Hepatocyte (in vitro differentiated cells): ENCODE measurements at regions not wholly inside any gene's neighbourhood (a gene's known extent, or its start where the extent isn't known, plus 50 kb on each side); places are given as distances from the start of the nearest gene placed in this dataset.

Source experiments
- DNase-seq: peaks from one replicate; pipeline ENCODE4 v3.0.0-alpha.2; 2016; ENCODE audit warnings: low spot score
- H2AFZ ChIP-seq: fragments of 200-600 bp; sonication (generic); 2 replicates; pipeline ENCODE4 v1.6.0; 2016; ENCODE audit warnings: antibody characterized with exemption, mild to moderate bottlenecking
- H3K27ac ChIP-seq: fragments of 200-600 bp; sonication (generic); 2 replicates; pipeline ENCODE4 v1.5.1; 2016; ENCODE audit warnings: mild to moderate bottlenecking
- H3K27me3 ChIP-seq: fragments of 200-600 bp; sonication (generic); 2 replicates; pipeline ENCODE4 v1.6.1; 2016
- H3K36me3 ChIP-seq: fragments of 200-600 bp; sonication (generic); replicated peaks from 2 replicates; pipeline ENCODE4 v1.5.1; 2016; ENCODE audit warnings: low read depth; ENCODE audit not compliant: insufficient read depth
- H3K4me1 ChIP-seq: fragments of 200-600 bp; sonication (generic); 2 replicates; pipeline ENCODE4 v1.5.1; 2016; ENCODE audit warnings: mild to moderate bottlenecking, moderate library complexity; ENCODE audit not compliant: insufficient read depth
- H3K4me2 ChIP-seq: fragments of 200-600 bp; sonication (generic); 2 replicates; pipeline ENCODE4 v1.6.0; 2016
- H3K4me3 ChIP-seq: fragments of 200-600 bp; sonication (generic); 2 replicates; pipeline ENCODE4 v1.5.1; 2016; ENCODE audit warnings: mild to moderate bottlenecking
- H3K79me2 ChIP-seq: fragments of 200-600 bp; sonication (generic); 2 replicates; pipeline ENCODE4 v1.6.0; 2017; ENCODE audit warnings: mild to moderate bottlenecking
- H3K9me2 ChIP-seq: fragments of 200-600 bp; sonication (generic); replicated peaks from 2 replicates; pipeline ENCODE4 v1.6.0; 2017; ENCODE audit warnings: mild to moderate bottlenecking; ENCODE audit not compliant: insufficient read depth
- H3K9me3 ChIP-seq: fragments of 200-600 bp; sonication (generic); 2 replicates; pipeline ENCODE4 v1.5.1; 2016; ENCODE audit warnings: low read depth, mild to moderate bottlenecking
- H4K20me1 ChIP-seq: fragments of 200-600 bp; sonication (generic); 2 replicates; pipeline ENCODE4 v1.6.0; 2016; ENCODE audit warnings: mild to moderate bottlenecking; ENCODE audit not compliant: insufficient read depth, poor library complexity, severe bottlenecking
- CTCF ChIP-seq: fragments of 200-600 bp; sonication (generic); IDR thresholded peaks from 2 replicates; pipeline ENCODE4 v1.5.1; 2016; ENCODE audit warnings: antibody characterized with exemption, mild to moderate bottlenecking; ENCODE audit not compliant: poor library complexity
- EZH2 ChIP-seq: fragments of 200-600 bp; sonication (generic); IDR thresholded peaks from 2 replicates; pipeline ENCODE4 v1.6.1; 2016; ENCODE audit warnings: antibody characterized with exemption, mild to moderate bottlenecking, borderline replicate concordance
- EZH2phosphoT487 ChIP-seq: fragments of 200-600 bp; sonication (generic); IDR thresholded peaks from one replicate; pipeline ENCODE4 v1.6.1; 2018; ENCODE audit warnings: antibody characterized with exemption, mild to moderate bottlenecking, low read depth, moderate library complexity; ENCODE audit not compliant: unreplicated experiment, severe bottlenecking
- WGBS: methylation state at CpG from one replicate; pipeline ENCODE4 v1.1.6; 2016; ENCODE audit warnings: low lambda C conversion rate; ENCODE audit errors: missing lambda C conversion rate; 5-methylcytosine and 5-hydroxymethylcytosine counted together

DNA sequence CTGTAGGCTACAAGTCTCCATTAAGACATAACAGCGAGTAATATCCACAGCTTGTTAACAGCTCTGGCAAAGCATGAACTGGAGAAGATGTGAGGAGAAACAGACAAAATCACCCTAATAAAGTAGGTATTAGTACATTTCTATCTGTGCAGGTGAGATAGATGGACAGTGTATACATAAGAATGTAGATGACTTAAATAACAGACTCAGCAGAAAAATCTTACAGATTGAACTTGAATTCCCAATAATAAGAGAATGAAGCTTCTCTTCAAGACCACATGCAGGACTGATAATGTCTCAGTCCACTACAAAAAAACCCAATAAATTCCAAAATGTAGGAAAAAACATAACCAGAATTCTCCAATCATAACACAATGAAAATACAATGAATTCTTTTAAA is 153.0 kb downstream of the IRX2 start:
- no peaks in the 10 kb centered on the region for H3K27me3 ChIP-seq
- no peak for DNase-seq
- H2AFZ ChIP-seq, result no peak overlapping the region
- H4K20me1 ChIP-seq, result no peaks in the 10 kb centered on the region
- H3K4me1 ChIP-seq, result no peaks in the 10 kb centered on the region
- no peak for TF ChIP-seq CTCF
- no peak for TF ChIP-seq EZH2phosphoT487
- H3K4me2 ChIP-seq, result no peak overlapping the region
- no peaks in the 10 kb centered on the region for H3K9me2 ChIP-seq
- H3K36me3 ChIP-seq, result no peaks in the 10 kb centered on the region
- no peaks in the 10 kb centered on the region for H3K79me2 ChIP-seq
- no peak overlapping the region for H3K27ac ChIP-seq
- WGBS, result 87% methylated on average over 1 of the region's 1 CpG
- H3K4me3 ChIP-seq, result no peak overlapping the region
- no peaks in the 10 kb centered on the region for H3K9me3 ChIP-seq

- no peaks in the 10 kb centered on the region for H4K20me1 ChIP-seq
- WGBS, result 76% methylated on average over 1 of the region's 1 CpG
- H3K4me2 ChIP-seq, result no peak overlapping the region
- H3K4me3 ChIP-seq, result no peak overlapping the region
- TF ChIP-seq CTCF (no peak), EZH2phosphoT487 (no peak), EZH2 (no peak)
- H3K27ac ChIP-seq, result no peak overlapping the region
- no peak overlapping the region for H2AFZ ChIP-seq
- no peaks in the 10 kb centered on the region for H3K79me2 ChIP-seq
- H3K9me2 ChIP-seq, result no peaks in the 10 kb centered on the region
- no peaks in the 10 kb centered on the region for H3K27me3 ChIP-seq
- DNase-seq, result no peak
- no peaks in the 10 kb centered on the region for H3K4me1 ChIP-seq
- H3K36me3 ChIP-seq, result no peaks in the 10 kb centered on the region
- no peaks in the 10 kb centered on the region for H3K9me3 ChIP-seq
These were observed 156.8 kb downstream of the IRX2 start for GRCh38 chr5:2594701-2595100.

DNA sequence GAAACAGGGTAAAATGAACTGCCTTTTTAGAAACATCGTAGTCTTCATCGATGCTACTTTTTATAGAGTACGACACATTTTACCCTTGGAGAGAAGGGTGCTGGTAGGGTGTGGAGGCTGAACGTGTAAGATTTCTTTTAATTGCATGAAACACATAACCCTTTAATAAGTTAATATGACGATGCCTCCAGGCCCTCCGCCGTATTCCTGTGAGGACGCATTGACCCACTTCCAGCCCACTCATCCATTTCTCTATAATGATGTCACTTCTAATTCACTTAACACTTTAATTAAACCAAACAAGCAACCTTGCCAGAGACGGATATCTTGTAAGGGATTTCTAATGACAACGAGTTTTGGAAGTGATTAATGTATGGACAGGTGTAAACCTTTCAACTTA is 158.7 kb downstream of the IRX2 start:
- H3K9me2 ChIP-seq, result no peaks in the 10 kb centered on the region
- H3K79me2 ChIP-seq, result no peaks in the 10 kb centered on the region
- no peaks in the 10 kb centered on the region for H3K4me1 ChIP-seq
- TF ChIP-seq EZH2phosphoT487 (no peak), CTCF (no peak), EZH2 (no peak)
- no peaks in the 10 kb centered on the region for H3K36me3 ChIP-seq
- H2AFZ ChIP-seq, result no peak overlapping the region
- no peak overlapping the region for H3K4me2 ChIP-seq
- H3K27me3 ChIP-seq, result no peaks in the 10 kb centered on the region
- no peaks in the 10 kb centered on the region for H3K9me3 ChIP-seq
- WGBS, result 80% methylated on average over 10 of the region's 10 CpGs
- H3K27ac ChIP-seq, result no peak overlapping the region
- no peak for DNase-seq
- no peak overlapping the region for H3K4me3 ChIP-seq
- no peaks in the 10 kb centered on the region for H4K20me1 ChIP-seq
